K562 (cell line): ENCODE measurements at regions not wholly inside any gene's neighbourhood (a gene's known extent, or its start where the extent isn't known, plus 50 kb on each side); places are given as distances from the start of the nearest gene placed in this dataset.

Experiments
- ATAC-seq: fragments of 200-7000 bp; cut with Tn5 transposase; 3 replicates; pipeline ENCODE4 v1.9.1; 2020; ENCODE audit warnings: moderate library complexity
- BruUV-seq: library from RNA; stranded (reverse); fragments of 400-500 nt; replicated peaks from 2 replicates; lab custom pipeline; 2021; lab: Mats Ljungman, UMichigan
- CTCF ChIA-PET: fragments of 300-600 bp; formaldehyde crosslinking; extraction: SDS; loops from one replicate; lab custom pipeline; 2021; ENCODE audit warnings: low intra/inter-chr PET ratio; lab: Yijun Ruan, JAX
- POLR2A ChIA-PET: fragments of 300-600, 350-650 bp; sonication (Branson Sonifier 250); formaldehyde crosslinking; extraction: SDS; loops from one replicate; lab custom pipeline; 2021; ENCODE audit warnings: antibody characterized with exemption, inconsistent platforms; lab: Yijun Ruan, JAX
- DNase-seq, 4 experiments: peaks; one replicate each; pipeline versions ENCODE4 v3.0.0 to v3.0.0-alpha.2; 2011 to 2018; ENCODE audit warnings: low spot score in 3 of 4, mixed read lengths in 3 of 4; ENCODE audit errors: extremely low read depth in 1 of 4
- FAIRE-seq: peaks from 2 replicates; lab custom pipeline; 2011; peaks lifted over from hg19 to GRCh38; lab: Jason Lieb, UNC
- H2AFZ ChIP-seq: 2 replicates; pipeline ENCODE4 v1.6.0; 2011; ENCODE audit warnings: low read depth, low read length, control low read depth, inconsistent platforms
- H3K27ac ChIP-seq: fragments of 200-600 bp; 3 replicates; pipeline ENCODE4 v1.8.0; 2011; ENCODE audit warnings: low read depth, mild to moderate bottlenecking, control low read depth, inconsistent platforms, low read length, moderate library complexity, mixed read lengths; ENCODE audit errors: extremely low read depth
- H3K27me3 ChIP-seq, 2 experiments: fragments of 300-600 bp in 1 of 2; 2 replicates in 1 of 2; 3 replicates in 1 of 2; pipeline versions ENCODE4 v1.6.0 to v1.8.0; 2011; ENCODE audit warnings: inconsistent platforms in 2 of 2, low read length in 2 of 2, mild to moderate bottlenecking in 1 of 2, mixed read lengths in 1 of 2, moderate library complexity in 1 of 2; ENCODE audit not compliant: control insufficient read depth in 2 of 2, insufficient read depth in 2 of 2
- H3K36me3 ChIP-seq: fragments of 300-600 bp; 3 replicates; pipeline ENCODE4 v1.8.0; 2011; ENCODE audit warnings: mild to moderate bottlenecking, low read length, inconsistent platforms; ENCODE audit not compliant: control insufficient read depth, insufficient read depth
- H3K4me1 ChIP-seq, 2 experiments: fragments of 200-600 bp in 1 of 2; replicated peaks in 1 of 2; 2 replicates in 1 of 2; 3 replicates in 1 of 2; pipeline versions ENCODE4 v1.5.1 to v1.8.0; 2011; ENCODE audit warnings: inconsistent platforms in 2 of 2, low read length in 2 of 2, mild to moderate bottlenecking in 1 of 2, mixed read lengths in 1 of 2, moderate library complexity in 1 of 2; ENCODE audit not compliant: control insufficient read depth in 2 of 2, insufficient read depth in 2 of 2
- H3K4me2 ChIP-seq: 2 replicates; pipeline ENCODE4 v1.6.1; 2011; ENCODE audit warnings: low read length, control low read depth, inconsistent platforms, mixed read lengths; ENCODE audit not compliant: insufficient read depth
- H3K4me3 ChIP-seq: fragments of 200-600 bp; sonication (generic), shearing (Covaris generic); 2 replicates; pipeline ENCODE4 v1.5.1; 2016; ENCODE audit warnings: control low read depth, inconsistent platforms
- H3K79me2 ChIP-seq: fragments of 200-600 bp; 3 replicates; pipeline ENCODE4 v1.8.0; 2011; ENCODE audit warnings: low read length, inconsistent platforms; ENCODE audit not compliant: control insufficient read depth, insufficient read depth
- H3K9ac ChIP-seq, 2 experiments: 2 replicates each; pipeline versions ENCODE4 v1.6.0 to v1.6.1; 2011; ENCODE audit warnings: low read depth in 2 of 2, low read length in 2 of 2, control low read depth in 1 of 2, inconsistent platforms in 1 of 2, mild to moderate bottlenecking in 1 of 2, mixed read lengths in 1 of 2; ENCODE audit not compliant: insufficient read depth in 1 of 2
- H3K9me1 ChIP-seq: one replicate; pipeline ENCODE4 v1.6.0; 2011; ENCODE audit warnings: inconsistent platforms, mild to moderate bottlenecking, low read length, moderate library complexity; ENCODE audit not compliant: control insufficient read depth, insufficient read depth
- H3K9me3 ChIP-seq: replicated peaks from 2 replicates; pipeline ENCODE4 v1.5.1; 2011; ENCODE audit warnings: low read depth, low read length, inconsistent platforms; ENCODE audit not compliant: control insufficient read depth, insufficient read depth
- H4K20me1 ChIP-seq: replicated peaks from 2 replicates; pipeline ENCODE4 v1.6.1; 2011; ENCODE audit warnings: low read length, inconsistent platforms, mixed read lengths; ENCODE audit not compliant: control insufficient read depth, insufficient read depth
- ARNT ChIP-seq, 2 experiments: fragments of 450-650 bp; IDR thresholded peaks; 2 replicates each; pipeline ENCODE4 v1.6.1; 2016; ENCODE audit warnings: mild to moderate bottlenecking in 1 of 2
- CBFB ChIP-seq: sonication (generic); formaldehyde crosslinking; IDR thresholded peaks from 2 replicates; pipeline ENCODE4 v1.4.0; 2020; ENCODE audit warnings: mild to moderate bottlenecking, missing genetic modification reagents
- COPS2 ChIP-seq: fragments of 450-650 bp; conservative IDR thresholded peaks from 2 replicates; pipeline ENCODE4 v1.6.1; 2016; ENCODE audit warnings: mild to moderate bottlenecking, moderate library complexity
- FOXP1 ChIP-seq: sonication (generic); formaldehyde crosslinking; IDR thresholded peaks from 2 replicates; pipeline ENCODE4 v1.8.0; 2022; ENCODE audit warnings: mild to moderate bottlenecking, missing genetic modification reagents
- GATAD2A ChIP-seq: fragments of 450-650 bp; IDR thresholded peaks from 2 replicates; pipeline ENCODE4 v1.6.1; 2017
- HDAC1 ChIP-seq, 2 experiments: fragments of 450-650 bp; IDR thresholded peaks; 2 replicates each; pipeline ENCODE4 v1.6.1; 2016 to 2017; ENCODE audit warnings: inconsistent platforms in 1 of 2, mild to moderate bottlenecking in 1 of 2, moderate library complexity in 1 of 2
- HNRNPL ChIP-seq: fragments of 200-400 bp; formaldehyde crosslinking; IDR thresholded peaks from 2 replicates; pipeline ENCODE4 v1.6.1; 2017; ENCODE audit warnings: low read depth, mild to moderate bottlenecking, low read length
- KLF1 ChIP-seq: fragments of 450-650 bp; IDR thresholded peaks from 2 replicates; pipeline ENCODE4 v1.6.1; 2016; ENCODE audit warnings: missing genetic modification characterization, missing compliant biosample characterization
- MED1 ChIP-seq: sonication (generic); formaldehyde crosslinking; IDR thresholded peaks from 2 replicates; pipeline ENCODE4 v1.8.1; 2023; ENCODE audit warnings: missing genetic modification reagents, borderline replicate concordance
- PATZ1 ChIP-seq: fragments of 250-450 bp; sonication (Bioruptor Pico); IDR thresholded peaks from 2 replicates; pipeline ENCODE4 v1.5.0; 2020; ENCODE audit warnings: mild to moderate bottlenecking, borderline replicate concordance
- SIX5 ChIP-seq, 2 experiments: IDR thresholded peaks; 2 replicates each; pipeline ENCODE4 v1.6.1; 2011; ENCODE audit warnings: low read length in 2 of 2, borderline replicate concordance in 1 of 2, low read depth in 1 of 2, mild to moderate bottlenecking in 1 of 2, moderate library complexity in 1 of 2; ENCODE audit not compliant: insufficient read depth in 1 of 2
- U2AF1 ChIP-seq: fragments of 200-400 bp; formaldehyde crosslinking; optimal IDR thresholded peaks from 2 replicates; pipeline ENCODE3; 2017; ENCODE audit warnings: mild to moderate bottlenecking, low read depth, low read length, moderate library complexity
- ZKSCAN3 ChIP-seq: fragments of 250-450 bp; sonication (Bioruptor Pico); IDR thresholded peaks from 2 replicates; pipeline ENCODE4 v1.4.0; 2020
- ZNF165 ChIP-seq: fragments of 250-450 bp; sonication (Bioruptor Pico); IDR thresholded peaks from 2 replicates; pipeline ENCODE4 v1.4.0; 2020; ENCODE audit warnings: borderline replicate concordance
- ZNF184 ChIP-seq: sonication (generic); formaldehyde crosslinking; IDR thresholded peaks from 2 replicates; pipeline ENCODE4 v1.5.0; 2020; ENCODE audit warnings: missing genetic modification reagents
- ZNF830 ChIP-seq: fragments of 250-450 bp; sonication (Bioruptor Pico); IDR thresholded peaks from 2 replicates; pipeline ENCODE4 v1.5.0; 2021; ENCODE audit warnings: mild to moderate bottlenecking
- WGBS: fragments of 100-300 bp; shearing (Covaris generic); methylation state at CpG from one replicate; pipeline ENCODE4 v1.1.6; 2016; ENCODE audit warnings: low coverage, mixed read lengths; ENCODE audit not compliant: insufficient coverage; ENCODE audit errors: missing lambda C conversion rate; 5-methylcytosine and 5-hydroxymethylcytosine counted together
- in situ Hi-C: fragments of 300-500 bp; cut with MboI; formaldehyde crosslinking; loops from 4 replicates; pipeline ENCODE4 v1.15.0; 2018; ENCODE audit warnings: inconsistent platforms, mixed read lengths
- intact Hi-C: fragments of 100-400 bp; cut with micrococcal nuclease; formaldehyde crosslinking; loops from 2 replicates; pipeline ENCODE4 v1.14.2; 2022

GRCh38 chr13:60275208-60275607 is 111.5 kb upstream of the DIAPH3 start:
- no peak for TF ChIP-seq COPS2
- no peak for TF ChIP-seq ZKSCAN3 (CRISPR knock-in tag)
- no peak for TF ChIP-seq HDAC1 (IDR thresholded peaks at IDR 0.05)
- no peak for TF ChIP-seq GATAD2A
- no peak for TF ChIP-seq HNRNPL
- TF ChIP-seq CBFB (CRISPR knock-in tag), result no peak
- TF ChIP-seq ZNF184 (CRISPR knock-in tag), result no peak
- TF ChIP-seq ZNF165 (CRISPR knock-in tag), result no peak
- no peak for TF ChIP-seq KLF1 (tag)
- TF ChIP-seq FOXP1, result no peak
- no peak for TF ChIP-seq ZNF830 (CRISPR knock-in tag)
- no peak for TF ChIP-seq PATZ1 (CRISPR knock-in tag)
- no peak for TF ChIP-seq ARNT (IDR thresholded peaks at IDR 0.05)
- no peak for TF ChIP-seq MED1 (CRISPR knock-in tag)
- no peak for TF ChIP-seq SIX5 (IDR thresholded peaks at IDR 0.05; ENCODE audit: borderline replicate concordance in 1 of 2, insufficient read depth in 1 of 2, low read depth in 1 of 2, low read length in 2 of 2)
- TF ChIP-seq U2AF1, result no peak
- no peak for FAIRE-seq
- Histone ChIP-seq H3K9ac (no peak overlapping the region), H3K4me2 (no peak overlapping the region), H3K36me3 (no peaks in the 10 kb centered on the region), H4K20me1 (no peaks in the 10 kb centered on the region), H2AFZ (no peak overlapping the region), H3K27me3 (peaks cover 0 to 4% of the 10 kb centered on the region in 2 experiments; a peak in 1 of 5 replicates), H3K79me2 (no peaks in the 10 kb centered on the region), H3K9me3 (no peaks in the 10 kb centered on the region), H3K4me3 (no peak overlapping the region), H3K4me1 (no peaks in the 10 kb centered on the region; a peak in 1 of 5 replicates), H3K9me1 (no peaks in the 10 kb centered on the region), H3K27ac (no peak overlapping the region)
- ChIA-PET CTCF (no interaction called here), POLR2A (interaction anchor here (0.7 kb wide), 1 partner anchor 193 kb away, joined by 3 read pairs; no protein-coding TSS in a partner anchor)
- in situ Hi-C loops, result no loop called here
- ATAC-seq, result no peak
- intact Hi-C loops, result no loop called here
- 12% methylated on average over 9 of the region's 9 CpGs for WGBS
- no TSS peak for BruUV-seq
- DNase-seq, result no peak
